Neural progenitor cell (in vitro differentiated cells): ENCODE measurements at regions not wholly inside any gene's neighbourhood (a gene's known extent, or its start where the extent isn't known, plus 50 kb on each side); places are given as distances from the start of the nearest gene placed in this dataset.

Experiments used
- CTCF ChIP-seq: fragments of 200-600 bp; sonication (generic); IDR thresholded peaks from 2 replicates; pipeline ENCODE4 v1.5.1; 2017; ENCODE audit warnings: antibody characterized with exemption, mild to moderate bottlenecking
- EZH2 ChIP-seq: fragments of 200-600 bp; sonication (generic); IDR thresholded peaks from 2 replicates; pipeline ENCODE4 v1.6.1; 2017; ENCODE audit warnings: antibody characterized with exemption, mild to moderate bottlenecking, moderate library complexity
- EZH2phosphoT487 ChIP-seq: fragments of 200-600 bp; sonication (generic); IDR thresholded peaks from 2 replicates; pipeline ENCODE4 v1.6.1; 2017; ENCODE audit warnings: antibody characterized with exemption

- no peak for TF ChIP-seq EZH2
- no peak for TF ChIP-seq CTCF
- no peak for TF ChIP-seq EZH2phosphoT487
These were observed 479.4 kb upstream of the NRP1 start for GRCh38 chr10:33813871-33814270.
